ENCODE measurements at regions not wholly inside any gene's neighbourhood (a gene's known extent, or its start where the extent isn't known, plus 50 kb on each side); places are given as distances from the start of the nearest gene placed in this dataset.
"Not testable (repeated sequence)": the region's sequence is repeated elsewhere in the genome, so short reads cannot be mapped to it uniquely, and the experiment has no call there.

DNA sequence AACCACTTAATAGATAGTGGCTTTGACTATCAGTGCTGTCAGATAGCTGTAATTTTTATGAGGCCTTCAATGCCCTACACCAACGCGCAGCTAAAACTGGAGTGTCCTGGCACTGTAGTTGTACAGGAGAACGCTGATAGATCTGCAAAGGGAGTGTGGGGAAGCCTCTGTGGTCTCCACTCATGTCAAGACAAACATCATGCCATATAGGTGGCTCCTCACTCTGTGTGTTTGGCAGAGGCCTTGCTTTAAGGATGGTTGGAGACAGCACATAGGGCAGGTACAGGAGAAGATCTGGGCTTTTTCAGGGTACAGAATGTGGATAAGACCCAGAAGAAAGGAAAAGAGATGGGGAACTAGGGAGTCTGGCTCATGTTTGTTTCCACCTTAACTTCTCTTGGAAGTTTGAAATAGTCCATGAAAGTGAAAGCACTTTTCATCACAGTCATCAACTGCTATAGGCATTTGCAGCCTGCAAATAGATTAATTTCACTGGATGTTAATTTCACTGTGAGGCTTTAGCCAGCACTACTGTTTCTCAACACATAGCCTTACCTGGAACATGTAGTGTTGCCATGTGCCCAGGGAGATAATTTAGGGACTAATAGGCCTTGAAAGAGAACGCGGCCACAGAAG, 425.8 kb upstream of the TBL1XR1 start:
- TF ChIP-seq CTCF (IDR thresholded peaks at IDR 0.05; ENCODE audit: insufficient read depth, low read depth, low read length), result no peak
- no peak overlapping the region for H3K4me3 ChIP-seq (ENCODE audit: low read depth, low read length)
- DNase-seq (ENCODE audit: low read depth), result no peak

- TF ChIP-seq CTCF (IDR thresholded peaks at IDR 0.05; ENCODE audit: insufficient read depth, low read depth, low read length), result no peak
- no peak overlapping the region for H3K4me3 ChIP-seq (ENCODE audit: low read depth, low read length)
- peak; percentile 14 for DNase-seq (ENCODE audit: low read depth)
Observed at GRCh38 chr3:177624528-177625495, 427.5 kb upstream of the TBL1XR1 start.

GRCh38 chr3:177626045-177626444, 428.8 kb upstream of the TBL1XR1 start:
- no peak overlapping the region for H3K4me3 ChIP-seq (ENCODE audit: low read depth, low read length)
- no peak for DNase-seq (ENCODE audit: low read depth)
- TF ChIP-seq CTCF (IDR thresholded peaks at IDR 0.05; ENCODE audit: insufficient read depth, low read depth, low read length), result no peak

GRCh38 chr3:177628095-177628719, 430.9 kb upstream of the TBL1XR1 start:
- not testable (repeated sequence) for DNase-seq (ENCODE audit: low read depth); H3K4me3 ChIP-seq (ENCODE audit: low read depth, low read length)

- TF ChIP-seq CTCF (IDR thresholded peaks at IDR 0.05; ENCODE audit: insufficient read depth, low read depth, low read length), result no peak
- no peak for DNase-seq (ENCODE audit: low read depth)
- H3K4me3 ChIP-seq (ENCODE audit: low read depth, low read length), result no peak overlapping the region
Observed at GRCh38 chr3:177629276-177629675, 432.0 kb upstream of the TBL1XR1 start.

DNA sequence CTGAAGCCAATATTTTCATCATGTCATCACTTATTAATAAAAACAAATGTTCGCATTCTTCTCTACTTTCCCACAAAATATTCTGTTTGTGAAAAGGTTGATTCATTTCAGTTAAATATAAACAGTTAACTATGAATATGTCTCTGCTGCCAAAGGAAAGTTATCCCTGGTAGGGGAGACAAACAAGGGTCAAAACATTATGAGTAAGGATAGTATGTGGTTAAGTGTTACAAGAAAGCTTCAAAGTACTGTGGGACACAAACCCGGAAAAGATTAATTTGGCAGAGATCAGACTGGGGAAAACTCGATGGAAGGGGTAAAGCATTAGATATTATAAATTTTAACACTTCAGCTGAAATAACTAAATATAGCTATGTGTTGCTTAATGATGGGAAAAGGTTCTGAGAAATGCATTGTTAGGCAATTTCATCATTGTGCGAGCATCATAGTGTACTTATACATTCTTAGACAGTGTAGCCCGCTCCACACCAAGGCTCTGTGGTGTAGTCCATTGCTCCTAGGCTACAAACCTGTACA, 436.5 kb upstream of the TBL1XR1 start:
- H3K4me3 ChIP-seq (ENCODE audit: low read depth, low read length), result no peak overlapping the region
- peak; percentile 77 for DNase-seq (ENCODE audit: low read depth)
- no peak for TF ChIP-seq CTCF (IDR thresholded peaks at IDR 0.05; ENCODE audit: insufficient read depth, low read depth, low read length)

GRCh38 chr3:177635601-177636106, 438.4 kb upstream of the TBL1XR1 start:
- H3K4me3 ChIP-seq (ENCODE audit: low read depth, low read length); DNase-seq (ENCODE audit: low read depth): not testable (repeated sequence)
